ENCODE measurements at regions not wholly inside any gene's neighbourhood (a gene's known extent, or its start where the extent isn't known, plus 50 kb on each side); places are given as distances from the start of the nearest gene placed in this dataset.

DNA sequence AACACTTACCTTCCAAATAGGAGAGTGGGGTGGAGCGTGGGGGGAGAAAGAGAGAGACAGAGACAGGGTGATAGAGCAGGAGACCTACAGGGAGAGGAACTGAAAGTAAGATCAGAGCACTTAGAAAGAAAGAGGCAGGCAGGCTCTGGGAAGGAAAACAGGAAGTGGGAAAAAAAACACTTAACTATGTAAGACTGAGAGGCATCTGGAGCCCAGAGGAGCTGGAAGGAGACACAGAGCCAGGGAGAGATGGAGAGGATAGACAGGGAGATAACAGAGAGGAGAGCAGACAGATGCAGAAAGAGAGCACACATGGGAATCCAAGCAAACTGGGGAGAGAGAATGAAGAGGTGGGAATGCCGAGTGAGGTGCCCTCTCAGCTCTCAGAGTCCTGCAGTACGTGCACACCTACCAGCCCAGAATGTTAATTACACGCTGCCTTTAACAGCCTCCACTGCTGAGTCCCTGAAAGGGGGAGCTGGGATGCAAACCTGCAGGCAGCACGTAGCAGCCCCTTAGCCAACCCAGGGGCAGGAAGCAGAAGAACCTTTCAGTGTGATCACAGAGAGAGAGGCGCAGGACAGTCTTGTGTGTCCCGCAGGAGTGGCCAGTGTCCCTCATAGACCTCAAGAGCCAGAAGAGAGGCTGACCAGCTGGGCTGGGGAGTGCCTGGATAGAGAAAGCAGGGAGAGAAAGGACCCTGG, 132.7 kb upstream of the LRFN2 start:
- no peak overlapping the region for H3K4me3 ChIP-seq (ENCODE audit: low read depth, low read length)
- TF ChIP-seq, protein P1, sequence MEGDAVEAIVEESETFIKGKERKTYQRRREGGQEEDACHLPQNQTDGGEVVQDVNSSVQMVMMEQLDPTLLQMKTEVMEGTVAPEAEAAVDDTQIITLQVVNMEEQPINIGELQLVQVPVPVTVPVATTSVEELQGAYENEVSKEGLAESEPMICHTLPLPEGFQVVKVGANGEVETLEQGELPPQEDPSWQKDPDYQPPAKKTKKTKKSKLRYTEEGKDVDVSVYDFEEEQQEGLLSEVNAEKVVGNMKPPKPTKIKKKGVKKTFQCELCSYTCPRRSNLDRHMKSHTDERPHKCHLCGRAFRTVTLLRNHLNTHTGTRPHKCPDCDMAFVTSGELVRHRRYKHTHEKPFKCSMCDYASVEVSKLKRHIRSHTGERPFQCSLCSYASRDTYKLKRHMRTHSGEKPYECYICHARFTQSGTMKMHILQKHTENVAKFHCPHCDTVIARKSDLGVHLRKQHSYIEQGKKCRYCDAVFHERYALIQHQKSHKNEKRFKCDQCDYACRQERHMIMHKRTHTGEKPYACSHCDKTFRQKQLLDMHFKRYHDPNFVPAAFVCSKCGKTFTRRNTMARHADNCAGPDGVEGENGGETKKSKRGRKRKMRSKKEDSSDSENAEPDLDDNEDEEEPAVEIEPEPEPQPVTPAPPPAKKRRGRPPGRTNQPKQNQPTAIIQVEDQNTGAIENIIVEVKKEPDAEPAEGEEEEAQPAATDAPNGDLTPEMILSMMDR (IDR thresholded peaks at IDR 0.05; ENCODE audit: borderline replicate concordance, insufficient read depth, low read depth, low read length) = no peak

DNA sequence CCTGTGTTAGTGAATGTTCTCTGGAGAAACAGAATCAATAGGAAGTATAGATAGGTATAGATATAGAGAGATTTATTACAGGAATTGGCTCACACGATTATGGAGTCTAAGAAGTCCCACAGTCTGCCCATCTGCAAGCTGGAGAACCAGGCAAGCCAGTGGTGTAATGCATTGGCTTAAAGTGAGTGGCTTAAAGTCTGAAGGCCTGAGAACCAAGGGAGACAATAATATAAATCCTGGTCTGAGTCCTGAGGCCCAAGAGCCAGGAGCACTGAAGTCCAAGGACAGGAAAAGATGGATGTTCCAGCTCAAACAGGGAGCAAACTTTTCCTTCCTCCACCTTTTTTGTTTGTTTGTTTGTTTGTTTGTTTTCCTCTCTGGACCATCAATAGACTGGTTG, 131.2 kb upstream of the LRFN2 start:
- no peak overlapping the region for H3K4me3 ChIP-seq (ENCODE audit: low read depth, low read length)
- TF ChIP-seq, protein P1 (IDR thresholded peaks at IDR 0.05; ENCODE audit: borderline replicate concordance, insufficient read depth, low read depth, low read length) = no peak

DNA sequence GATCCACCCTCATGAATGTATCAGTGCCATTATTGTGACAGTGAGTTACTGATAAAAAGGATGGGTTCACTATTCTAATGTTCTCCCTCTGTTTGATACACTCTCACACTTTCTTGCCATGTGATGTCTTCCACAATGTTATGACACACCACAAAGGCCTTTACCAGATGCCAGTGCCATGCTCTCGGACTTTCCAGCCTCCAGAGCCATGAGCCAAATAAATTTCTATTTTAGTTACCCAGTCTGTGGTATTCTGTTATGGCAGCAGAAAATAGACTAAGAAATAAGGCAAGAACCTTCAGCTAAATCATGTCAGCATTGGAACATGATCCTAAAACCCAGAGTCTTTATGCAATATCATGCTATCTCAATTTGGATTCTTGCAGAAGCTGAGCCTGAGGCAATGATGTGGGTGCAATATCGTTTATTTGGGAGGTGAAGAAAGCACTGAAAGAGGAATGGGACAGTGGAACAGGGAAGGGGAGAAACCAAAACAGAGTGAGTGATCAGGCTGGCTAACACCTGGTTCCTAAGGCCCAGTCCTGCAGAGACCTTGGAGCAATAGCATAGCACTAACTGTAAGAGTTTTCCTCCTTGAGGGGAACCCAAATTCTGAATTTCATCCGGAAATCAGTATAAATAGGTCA, 130.4 kb upstream of the LRFN2 start:
- TF ChIP-seq, protein P1 (IDR thresholded peaks at IDR 0.05; ENCODE audit: borderline replicate concordance, insufficient read depth, low read depth, low read length) = no peak
- no peak overlapping the region for H3K4me3 ChIP-seq (ENCODE audit: low read depth, low read length)

DNA sequence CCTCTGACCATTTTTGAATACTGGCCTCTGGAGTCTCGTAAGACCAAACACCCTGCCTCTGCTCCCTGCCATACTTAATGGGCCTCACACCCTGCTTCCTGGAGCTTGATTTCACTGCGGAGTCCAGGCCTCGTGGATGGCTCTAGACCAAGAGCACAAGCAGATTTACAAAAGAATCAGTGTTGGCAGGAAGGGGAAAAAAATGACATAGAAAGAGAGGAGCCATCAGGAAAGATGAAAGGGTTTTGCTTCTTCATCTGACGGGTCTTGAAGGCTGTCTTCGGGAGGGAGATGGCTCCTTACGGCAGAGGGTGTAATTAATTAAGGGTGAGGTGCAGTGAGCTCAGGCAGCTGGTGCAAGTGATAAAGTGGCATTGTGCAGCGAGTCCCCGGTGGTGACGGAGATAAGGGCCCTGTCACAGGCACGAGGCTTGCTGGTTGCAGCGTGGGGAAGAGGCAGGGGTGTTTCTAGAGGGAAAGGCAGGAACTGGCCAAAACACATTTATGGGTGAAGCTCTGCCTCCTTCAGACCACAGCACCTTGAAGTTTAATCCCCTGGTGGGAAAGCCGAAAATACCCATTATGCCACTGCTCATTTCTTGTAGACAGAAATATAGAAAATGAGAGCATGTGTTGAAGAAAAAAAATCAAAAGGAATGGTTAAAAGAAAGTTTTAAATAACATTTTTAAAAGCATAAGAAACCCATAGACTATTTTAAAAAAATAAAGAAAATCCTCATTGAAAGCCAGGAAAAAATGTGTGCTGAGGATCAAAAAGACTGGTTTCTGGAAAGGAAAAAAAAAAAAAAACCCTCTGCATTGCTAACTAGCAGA, 128.6 kb upstream of the LRFN2 start:
- TF ChIP-seq, protein P1 (IDR thresholded peaks at IDR 0.05; ENCODE audit: borderline replicate concordance, insufficient read depth, low read depth, low read length) = no peak
- H3K4me3 ChIP-seq (ENCODE audit: low read depth, low read length) = no peak overlapping the region

DNA sequence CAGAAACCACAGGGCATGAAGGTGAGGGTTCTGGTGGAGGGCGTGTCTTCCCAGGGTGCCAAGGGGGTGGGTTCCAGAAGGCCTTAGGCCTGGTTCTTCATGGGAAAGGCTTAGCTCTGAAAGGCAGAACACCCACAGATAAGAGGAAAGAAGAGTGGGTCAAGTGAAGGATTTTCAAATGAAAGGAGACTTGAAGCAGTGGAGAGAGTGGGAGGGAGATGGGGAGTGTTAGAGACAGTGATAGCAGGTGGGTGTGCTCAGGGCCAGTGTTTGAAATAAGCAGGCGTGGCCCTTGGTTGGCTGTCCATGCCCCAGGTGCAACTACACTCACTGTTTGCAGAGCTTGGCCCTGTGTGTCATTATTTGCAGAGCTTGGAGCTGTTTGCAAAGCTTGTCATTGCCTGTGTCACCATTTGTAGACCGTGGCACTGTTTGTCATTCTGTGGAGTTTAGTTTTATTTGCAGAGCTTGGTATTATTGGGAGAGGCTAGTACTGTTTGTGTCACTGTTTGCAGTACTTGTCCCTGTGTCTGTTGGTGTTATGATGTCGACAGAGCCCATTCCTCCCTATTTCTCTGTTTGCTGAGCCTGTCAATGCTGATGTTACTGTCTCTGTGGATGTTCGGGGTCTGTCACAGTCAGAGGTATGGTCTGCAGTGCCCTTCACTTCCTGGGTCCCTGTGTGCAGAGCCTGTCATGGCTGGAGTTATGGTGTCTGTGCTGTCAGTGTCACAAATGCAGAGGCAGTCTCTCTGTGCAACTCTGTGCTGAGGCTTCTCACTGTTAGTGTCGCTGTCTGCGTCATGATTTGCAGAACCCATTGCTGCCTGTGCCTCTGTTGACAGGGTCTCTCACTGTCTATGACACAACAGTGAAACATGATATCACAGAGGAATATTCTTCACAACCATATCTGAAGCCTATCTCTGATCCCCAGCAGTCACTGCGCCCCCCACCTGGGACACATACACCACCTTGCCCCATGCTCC, 127.7 kb upstream of the LRFN2 start:
- H3K4me3 ChIP-seq (ENCODE audit: low read depth, low read length) = no peak overlapping the region
- TF ChIP-seq, protein P1 (IDR thresholded peaks at IDR 0.05; ENCODE audit: borderline replicate concordance, insufficient read depth, low read depth, low read length) = no peak

DNA sequence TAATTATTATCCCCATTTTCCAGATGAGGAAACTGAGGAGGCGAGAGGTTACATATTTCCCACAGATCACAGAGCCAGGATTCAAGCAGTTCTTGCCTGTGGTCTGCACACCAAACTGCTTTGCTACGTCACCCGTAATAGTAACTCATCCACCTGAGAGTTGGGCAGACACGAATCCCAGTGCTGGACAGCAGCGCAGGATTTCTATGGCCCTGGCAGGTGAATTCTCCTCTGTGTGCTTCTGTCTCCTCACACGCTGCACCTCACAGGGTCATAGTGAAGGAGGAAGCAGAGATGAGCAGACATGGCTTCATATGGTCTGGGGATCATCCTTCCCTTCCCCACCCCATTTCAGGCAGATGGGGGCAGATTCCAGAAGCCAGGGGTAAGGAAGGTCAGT, 127.0 kb upstream of the LRFN2 start:
- TF ChIP-seq, protein P1 (IDR thresholded peaks at IDR 0.05; ENCODE audit: borderline replicate concordance, insufficient read depth, low read depth, low read length) = no peak
- H3K4me3 ChIP-seq (ENCODE audit: low read depth, low read length) = no peak overlapping the region

Measured in GM12875 (cell line).